SK-N-MC (cell line): ENCODE measurements at regions not wholly inside any gene's neighbourhood (a gene's known extent, or its start where the extent isn't known, plus 50 kb on each side); places are given as distances from the start of the nearest gene placed in this dataset.
"Not testable (repeated sequence)": the region's sequence is repeated elsewhere in the genome, so short reads cannot be mapped to it uniquely, and the experiment has no call there.

Source experiments
- EZH2 ChIP-seq: fragments of 200-600 bp; sonication (generic); IDR thresholded peaks from one replicate; pipeline ENCODE4 v1.6.1; 2017; ENCODE audit warnings: antibody characterized with exemption
- POLR2AphosphoS5 ChIP-seq: IDR thresholded peaks from 2 replicates; pipeline ENCODE4 v1.6.1; 2012; ENCODE audit warnings: mild to moderate bottlenecking, low read depth, low read length, borderline replicate concordance

- not testable (repeated sequence) for TF ChIP-seq POLR2AphosphoS5, EZH2
Observed at GRCh38 chr7:32789266-32789665, 102.3 kb downstream of the KBTBD2 start.
